Upper lobe of right lung (tissue), 1 donor: ENCODE measurements at regions not wholly inside any gene's neighbourhood (a gene's known extent, or its start where the extent isn't known, plus 50 kb on each side); places are given as distances from the start of the nearest gene placed in this dataset.
"Not testable (repeated sequence)": the region's sequence is repeated elsewhere in the genome, so short reads cannot be mapped to it uniquely, and the experiment has no call there.

Source experiments
- ATAC-seq: fragments of 200-7000 bp; cut with Tn5 transposase; one replicate; pipeline ENCODE4 v1.9.1; 2020; ENCODE audit warnings: mild to moderate bottlenecking, moderate library complexity
- DNase-seq: peaks from one replicate; pipeline ENCODE4 v3.0.0-alpha.2; 2020
- H3K27ac ChIP-seq: fragments of 200-600 bp; one replicate; pipeline ENCODE4 v1.8.0; 2022
- H3K27me3 ChIP-seq: fragments of 200-600 bp; one replicate; pipeline ENCODE4 v1.8.0; 2022; ENCODE audit warnings: mild to moderate bottlenecking
- H3K36me3 ChIP-seq: fragments of 200-600 bp; one replicate; pipeline ENCODE4 v1.8.0; 2022
- H3K4me1 ChIP-seq: fragments of 200-600 bp; one replicate; pipeline ENCODE4 v1.8.0; 2022
- H3K4me3 ChIP-seq: fragments of 200-600 bp; one replicate; pipeline ENCODE4 v1.8.0; 2022; ENCODE audit warnings: mild to moderate bottlenecking
- H3K9me3 ChIP-seq: fragments of 200-600 bp; one replicate; pipeline ENCODE4 v1.8.0; 2022
- intact Hi-C: fragments of 100-400 bp; cut with DNase I; formaldehyde crosslinking; loops from one replicate; pipeline ENCODE4 v1.11.0; 2022
- donor health status: DM: no; HTN: yes; CAD: no; lungs with severe emphysema.

GRCh38 chr22:21150863-21151262 lies 105.1 kb downstream of the LRRC74B start:
- intact Hi-C loops, H3K27ac ChIP-seq, H3K27me3 ChIP-seq, H3K36me3 ChIP-seq, H3K9me3 ChIP-seq, H3K4me1 ChIP-seq, ATAC-seq, DNase-seq, H3K4me3 ChIP-seq: not testable (repeated sequence)

GRCh38 chr22:21187841-21188240 lies 142.1 kb downstream of the LRRC74B start:
- H3K27ac ChIP-seq, H3K4me3 ChIP-seq, intact Hi-C loops, ATAC-seq, H3K36me3 ChIP-seq, H3K4me1 ChIP-seq, H3K27me3 ChIP-seq, H3K9me3 ChIP-seq, DNase-seq: not testable (repeated sequence)

GRCh38 chr22:21212054-21212453 lies 166.3 kb downstream of the LRRC74B start:
- H3K27ac ChIP-seq, H3K9me3 ChIP-seq, H3K27me3 ChIP-seq, H3K4me1 ChIP-seq, DNase-seq, ATAC-seq, H3K4me3 ChIP-seq, intact Hi-C loops, H3K36me3 ChIP-seq: not testable (repeated sequence)

- intact Hi-C loops, DNase-seq: not testable (repeated sequence)
These were observed 167.4 kb upstream of the RIMBP3B start for GRCh38 chr22:21215973-21216731.

GRCh38 chr22:21224900-21225299 lies 158.7 kb upstream of the RIMBP3B start:
- H3K27me3 ChIP-seq, H3K4me3 ChIP-seq, H3K4me1 ChIP-seq, H3K9me3 ChIP-seq, H3K27ac ChIP-seq, ATAC-seq, H3K36me3 ChIP-seq, DNase-seq, intact Hi-C loops: not testable (repeated sequence)

More at GRCh38 chr22:21215973-21216731, 167.4 kb upstream of the RIMBP3B start:
- H3K27me3 ChIP-seq, H3K9me3 ChIP-seq, H3K4me3 ChIP-seq, H3K4me1 ChIP-seq, ATAC-seq, H3K36me3 ChIP-seq, H3K27ac ChIP-seq: not testable (repeated sequence)

GRCh38 chr22:21226901-21227693 lies 156.5 kb upstream of the RIMBP3B start:
- peak; percentile 39 for DNase-seq
- H3K36me3 ChIP-seq, H3K9me3 ChIP-seq, intact Hi-C loops, H3K4me3 ChIP-seq, ATAC-seq, H3K4me1 ChIP-seq, H3K27ac ChIP-seq, H3K27me3 ChIP-seq: not testable (repeated sequence)

- H3K27me3 ChIP-seq, intact Hi-C loops, H3K4me3 ChIP-seq, H3K36me3 ChIP-seq, H3K4me1 ChIP-seq, H3K9me3 ChIP-seq, H3K27ac ChIP-seq, ATAC-seq: not testable (repeated sequence)
- peak; percentile 72 for DNase-seq
These were observed 132.1 kb upstream of the RIMBP3B start for GRCh38 chr22:21251435-21251834.

- H3K36me3 ChIP-seq, H3K27me3 ChIP-seq, H3K4me3 ChIP-seq, H3K27ac ChIP-seq, H3K4me1 ChIP-seq, H3K9me3 ChIP-seq, ATAC-seq, intact Hi-C loops: not testable (repeated sequence)
- peak; percentile 61 for DNase-seq
These were observed 100.9 kb upstream of the RIMBP3B start for GRCh38 chr22:21282646-21283045.

- H3K9me3 ChIP-seq, ATAC-seq, H3K27me3 ChIP-seq, H3K36me3 ChIP-seq, H3K4me1 ChIP-seq, intact Hi-C loops, H3K4me3 ChIP-seq, H3K27ac ChIP-seq: not testable (repeated sequence)
- peak; percentile 40 for DNase-seq
These were observed 89.8 kb upstream of the RIMBP3B start for GRCh38 chr22:21293702-21294101.

- H3K36me3 ChIP-seq, ATAC-seq, H3K27me3 ChIP-seq, H3K4me1 ChIP-seq, intact Hi-C loops, H3K27ac ChIP-seq, H3K4me3 ChIP-seq, DNase-seq, H3K9me3 ChIP-seq: not testable (repeated sequence)
These were observed 55.9 kb upstream of the RIMBP3B start for GRCh38 chr22:21327629-21328028.
